ENCODE measurements at regions not wholly inside any gene's neighbourhood (a gene's known extent, or its start where the extent isn't known, plus 50 kb on each side); places are given as distances from the start of the nearest gene placed in this dataset.

DNA sequence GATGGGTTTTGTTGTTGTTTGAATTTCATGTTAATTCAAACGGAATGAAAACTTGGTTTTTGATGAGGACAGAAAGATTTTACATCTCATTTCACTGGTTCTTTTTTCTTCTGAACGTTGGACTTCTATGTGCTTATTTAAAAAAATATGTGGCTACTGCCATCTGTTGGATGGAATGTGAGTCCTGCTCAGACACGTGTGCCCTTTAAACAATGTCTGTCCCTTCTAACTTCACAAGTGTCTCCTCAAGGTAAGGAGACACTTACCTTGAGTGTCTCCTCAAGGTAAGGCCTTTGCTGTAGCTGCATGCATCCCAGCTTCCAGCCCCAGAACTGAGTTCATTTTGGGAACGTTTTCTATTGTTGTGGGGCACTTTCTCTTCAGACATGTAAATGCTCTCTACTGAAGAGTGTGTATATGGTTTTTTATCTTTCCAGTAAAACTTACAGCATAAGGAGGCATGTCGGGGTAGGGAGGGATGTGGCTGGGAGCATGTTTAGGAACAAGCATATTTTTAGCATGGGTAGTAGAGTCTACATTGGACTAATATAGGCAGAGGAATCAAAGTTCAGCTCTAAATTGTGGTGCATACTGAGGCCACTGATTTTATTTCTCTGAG lies 63.1 kb upstream of the UBE3A start:
- no peaks in the 10 kb centered on the region for H3K36me3 Mint-ChIP-seq
- H3K27ac Mint-ChIP-seq, result no peak overlapping the region
- H3K27me3 ChIP-seq (ENCODE audit: control insufficient read depth, insufficient read depth, low read length), result no peaks in the 10 kb centered on the region
- DNase-seq, result peak in 1 of 2 donors; percentile 56
- no peaks in the 10 kb centered on the region for H3K4me1 Mint-ChIP-seq
- TF ChIP-seq, protein P1, sequence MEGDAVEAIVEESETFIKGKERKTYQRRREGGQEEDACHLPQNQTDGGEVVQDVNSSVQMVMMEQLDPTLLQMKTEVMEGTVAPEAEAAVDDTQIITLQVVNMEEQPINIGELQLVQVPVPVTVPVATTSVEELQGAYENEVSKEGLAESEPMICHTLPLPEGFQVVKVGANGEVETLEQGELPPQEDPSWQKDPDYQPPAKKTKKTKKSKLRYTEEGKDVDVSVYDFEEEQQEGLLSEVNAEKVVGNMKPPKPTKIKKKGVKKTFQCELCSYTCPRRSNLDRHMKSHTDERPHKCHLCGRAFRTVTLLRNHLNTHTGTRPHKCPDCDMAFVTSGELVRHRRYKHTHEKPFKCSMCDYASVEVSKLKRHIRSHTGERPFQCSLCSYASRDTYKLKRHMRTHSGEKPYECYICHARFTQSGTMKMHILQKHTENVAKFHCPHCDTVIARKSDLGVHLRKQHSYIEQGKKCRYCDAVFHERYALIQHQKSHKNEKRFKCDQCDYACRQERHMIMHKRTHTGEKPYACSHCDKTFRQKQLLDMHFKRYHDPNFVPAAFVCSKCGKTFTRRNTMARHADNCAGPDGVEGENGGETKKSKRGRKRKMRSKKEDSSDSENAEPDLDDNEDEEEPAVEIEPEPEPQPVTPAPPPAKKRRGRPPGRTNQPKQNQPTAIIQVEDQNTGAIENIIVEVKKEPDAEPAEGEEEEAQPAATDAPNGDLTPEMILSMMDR (IDR thresholded peaks at IDR 0.05), result peak; percentile 11
- H3K4me3 Mint-ChIP-seq, result no peak overlapping the region
- H3K27ac ChIP-seq (ENCODE audit: low read length), result no peak overlapping the region
- WGBS (ENCODE audit: insufficient coverage), result 48% methylated on average over 3 of the region's 5 CpGs
- peaks cover 0 to under 1% of the 10 kb centered on the region in 2 donors for H3K27me3 Mint-ChIP-seq (ENCODE audit: low read depth in 2 of 2)
- H3K4me3 ChIP-seq (ENCODE audit: low read length), result no peak overlapping the region
- H3K9me3 Mint-ChIP-seq, result peaks cover 2% of the 10 kb centered on the region in 2 donors
- no peaks in the 10 kb centered on the region for H3K36me3 ChIP-seq (ENCODE audit: control insufficient read depth, insufficient read depth, low read length)
- intact Hi-C loops (cut with micrococcal nuclease), result loop anchor here (2.0 to 5.0 kb wide), 2 partner anchors 17 to 1860 kb away; no protein-coding TSS in a partner anchor
- no peaks in the 10 kb centered on the region for H3K9me3 ChIP-seq (ENCODE audit: control insufficient read depth, insufficient read depth, low read length)
- ATAC-seq, result no peak
- no peaks in the 10 kb centered on the region for H3K4me1 ChIP-seq (ENCODE audit: control insufficient read depth, insufficient read depth, low read length)

DNA sequence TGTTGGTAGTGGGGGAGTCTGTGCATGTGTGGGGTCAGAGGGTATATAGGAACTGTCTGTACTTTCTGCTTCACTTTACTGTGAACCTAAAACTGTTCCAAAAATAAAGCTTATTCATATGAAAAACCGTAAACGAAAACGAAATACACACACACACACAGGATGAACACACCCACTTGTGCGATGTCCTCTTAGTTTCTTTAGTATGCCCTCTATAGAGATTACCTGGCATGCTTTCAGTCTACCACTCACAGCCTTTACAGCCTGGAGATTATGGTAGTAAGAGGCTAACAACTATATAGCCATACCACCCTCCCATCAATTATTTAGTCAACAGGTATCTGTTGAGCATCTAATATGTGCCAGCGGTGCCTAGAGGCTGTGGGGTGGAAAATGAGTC lies 60.0 kb upstream of the UBE3A start:
- no peak overlapping the region for H3K27ac ChIP-seq (ENCODE audit: low read length)
- TF ChIP-seq, protein P1 (IDR thresholded peaks at IDR 0.05), result no peak
- H3K4me3 ChIP-seq (ENCODE audit: low read length), result no peak overlapping the region
- no peaks in the 10 kb centered on the region for H3K36me3 Mint-ChIP-seq
- H3K27me3 ChIP-seq (ENCODE audit: control insufficient read depth, insufficient read depth, low read length), result no peaks in the 10 kb centered on the region
- H3K9me3 ChIP-seq (ENCODE audit: control insufficient read depth, insufficient read depth, low read length), result peaks cover 3% of the 10 kb centered on the region
- no peak for DNase-seq
- no peaks in the 10 kb centered on the region for H3K4me1 ChIP-seq (ENCODE audit: control insufficient read depth, insufficient read depth, low read length)
- H3K4me3 Mint-ChIP-seq, result no peak overlapping the region
- intact Hi-C loops (cut with micrococcal nuclease), result no loop called here
- no peaks in the 10 kb centered on the region for H3K36me3 ChIP-seq (ENCODE audit: control insufficient read depth, insufficient read depth, low read length)
- H3K4me1 Mint-ChIP-seq, result no peaks in the 10 kb centered on the region
- peaks cover 2 to 6% of the 10 kb centered on the region in 2 donors for H3K27me3 Mint-ChIP-seq (ENCODE audit: low read depth in 2 of 2)
- ATAC-seq, result no peak
- WGBS (ENCODE audit: insufficient coverage), result 95% methylated on average over 5 of the region's 5 CpGs
- peaks cover 2 to 5% of the 10 kb centered on the region in 2 donors for H3K9me3 Mint-ChIP-seq
- H3K27ac Mint-ChIP-seq, result no peak overlapping the region

DNA sequence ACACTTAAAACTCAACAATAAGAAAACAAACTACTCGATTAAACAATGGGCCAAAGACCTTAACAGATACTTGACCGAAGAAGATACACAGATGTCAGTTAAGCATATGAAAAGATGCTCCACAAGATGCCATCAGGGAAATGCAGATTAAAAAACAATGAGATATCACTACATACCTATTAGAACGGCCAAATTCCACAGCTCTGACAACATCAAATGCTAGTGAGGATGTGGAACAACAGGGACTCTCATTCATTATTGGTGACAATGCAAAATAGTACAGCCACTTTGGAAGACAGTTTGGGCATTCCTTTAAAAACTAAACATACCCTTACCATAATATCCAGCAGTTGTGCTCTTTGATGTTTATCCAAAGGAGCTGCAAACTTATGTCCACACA lies 59.1 kb upstream of the UBE3A start:
- H3K4me3 ChIP-seq (ENCODE audit: low read length), result no peak overlapping the region
- Mint-ChIP-seq H3K4me1 (no peaks in the 10 kb centered on the region), H3K27me3 (ENCODE audit: low read depth in 2 of 2) (peaks cover 2 to 6% of the 10 kb centered on the region in 2 donors), H3K27ac (no peak overlapping the region), H3K4me3 (no peak overlapping the region), H3K36me3 (no peaks in the 10 kb centered on the region), H3K9me3 (peaks cover 2 to 5% of the 10 kb centered on the region in 2 donors)
- WGBS (ENCODE audit: insufficient coverage), result 81% methylated on average over 3 of the region's 3 CpGs
- DNase-seq (no peak), ATAC-seq (no peak)
- no peaks in the 10 kb centered on the region for H3K4me1 ChIP-seq (ENCODE audit: control insufficient read depth, insufficient read depth, low read length)
- H3K27ac ChIP-seq (ENCODE audit: low read length), result no peak overlapping the region
- TF ChIP-seq, protein P1 (IDR thresholded peaks at IDR 0.05), result no peak
- no peaks in the 10 kb centered on the region for H3K27me3 ChIP-seq (ENCODE audit: control insufficient read depth, insufficient read depth, low read length)
- H3K9me3 ChIP-seq (ENCODE audit: control insufficient read depth, insufficient read depth, low read length), result peaks cover 3% of the 10 kb centered on the region
- intact Hi-C loops (cut with micrococcal nuclease), result no loop called here
- H3K36me3 ChIP-seq (ENCODE audit: control insufficient read depth, insufficient read depth, low read length), result no peaks in the 10 kb centered on the region
